Naive thymus-derived CD4-positive, alpha-beta T cell (primary cell): ENCODE measurements at regions not wholly inside any gene's neighbourhood (a gene's known extent, or its start where the extent isn't known, plus 50 kb on each side); places are given as distances from the start of the nearest gene placed in this dataset.

Source experiments
- ATAC-seq: fragments of 150-1000 bp; cut with Tn5 transposase; 2 replicates; pipeline ENCODE4 v1.10.0; 2021; ENCODE audit warnings: mild to moderate bottlenecking, moderate library complexity
- CTCF ChIA-PET: fragments of 350-600 bp; sonication (Branson Sonifier 250); formaldehyde crosslinking; loops from one replicate; lab custom pipeline; 2021; ENCODE audit warnings: antibody characterized with exemption; lab: Charles Lee
- POLR2A ChIA-PET: fragments of 350-600 bp; sonication (Branson Sonifier 250); formaldehyde crosslinking; loops from one replicate; lab custom pipeline; 2021; ENCODE audit warnings: antibody characterized with exemption, inconsistent platforms; lab: Charles Lee
- DNase-seq, 9 donors: peaks; one replicate each; pipeline versions ENCODE4 v3.0.0 to v3.0.0-alpha.2; 2020 to 2022; ENCODE audit warnings: mixed read lengths in 1 of 9
- H3K27ac ChIP-seq: one replicate; pipeline ENCODE4 v1.7.0; 2013; ENCODE audit warnings: mild to moderate bottlenecking, low read depth, low read length, moderate library complexity
- H3K27me3 ChIP-seq, 2 donors: one replicate each; pipeline ENCODE4 v1.7.0; 2013; ENCODE audit warnings: low read length in 2 of 2, mild to moderate bottlenecking in 2 of 2, moderate library complexity in 2 of 2; ENCODE audit not compliant: control insufficient read depth in 2 of 2, insufficient read depth in 2 of 2
- H3K36me3 ChIP-seq, 3 experiments: 1 replicate in 2 of 3; 2 replicates in 1 of 3; pipeline ENCODE4 v1.7.0; 2013; ENCODE audit warnings: low read length in 3 of 3, mild to moderate bottlenecking in 3 of 3, moderate library complexity in 1 of 3; ENCODE audit not compliant: insufficient read depth in 3 of 3, control insufficient read depth in 2 of 3
- H3K4me1 ChIP-seq, 2 donors: one replicate each; pipeline ENCODE4 v1.7.0; 2013; ENCODE audit warnings: low read length in 2 of 2, mild to moderate bottlenecking in 2 of 2, moderate library complexity in 1 of 2; ENCODE audit not compliant: control insufficient read depth in 2 of 2, insufficient read depth in 2 of 2
- H3K4me3 ChIP-seq: 2 replicates; pipeline ENCODE4 v1.7.0; 2013; ENCODE audit warnings: mild to moderate bottlenecking, low read length
- H3K9me3 ChIP-seq, 3 experiments: 1 replicate in 2 of 3; 2 replicates in 1 of 3; pipeline ENCODE4 v1.7.0; 2013; ENCODE audit warnings: low read length in 3 of 3; ENCODE audit not compliant: control insufficient read depth in 2 of 3
- H3K27ac Mint-ChIP-seq, 9 donors: one replicate each; pipeline ENCODE4 v1.8.0; 2020 to 2022; ENCODE audit warnings: mixed read lengths in 9 of 9, mild to moderate bottlenecking in 8 of 9, moderate library complexity in 5 of 9, inconsistent platforms in 2 of 9
- H3K27me3 Mint-ChIP-seq, 5 donors: one replicate each; pipeline ENCODE4 v1.8.0; 2021 to 2022; ENCODE audit warnings: mixed read lengths in 5 of 5, mild to moderate bottlenecking in 1 of 5
- H3K36me3 Mint-ChIP-seq, 5 donors: one replicate each; pipeline ENCODE4 v1.8.0; 2020 to 2022; ENCODE audit warnings: mixed read lengths in 5 of 5, mild to moderate bottlenecking in 3 of 5, inconsistent platforms in 1 of 5
- H3K4me1 Mint-ChIP-seq, 7 donors: one replicate each; pipeline ENCODE4 v1.8.0; 2020 to 2022; ENCODE audit warnings: mixed read lengths in 7 of 7, mild to moderate bottlenecking in 3 of 7, inconsistent platforms in 1 of 7
- H3K4me3 Mint-ChIP-seq, 10 donors: one replicate each; pipeline ENCODE4 v1.8.0; 2020 to 2022; ENCODE audit warnings: mild to moderate bottlenecking in 10 of 10, mixed read lengths in 10 of 10, moderate library complexity in 6 of 10, inconsistent platforms in 2 of 10
- H3K9me3 Mint-ChIP-seq, 11 donors: one replicate each; pipeline ENCODE4 v1.8.0; 2020 to 2022; ENCODE audit warnings: mixed read lengths in 11 of 11, mild to moderate bottlenecking in 4 of 11, inconsistent platforms in 1 of 11, moderate library complexity in 1 of 11
- intact Hi-C, 2 donors: fragments of 100-400 bp; cut with micrococcal nuclease; formaldehyde crosslinking; loops; one replicate each; pipeline ENCODE4 v1.15.1; 2023

GRCh38 chr17:72512649-72513556 lies 392.1 kb downstream of the SOX9 start:
- peaks cover 2 to 27% (median 10%) of the 10 kb centered on the region in 5 donors for H3K27me3 Mint-ChIP-seq
- Histone ChIP-seq H3K36me3 (no peaks in the 10 kb centered on the region), H3K4me1 (no peaks in the 10 kb centered on the region), H3K9me3 (no peaks in the 10 kb centered on the region), H3K27me3 (no peaks in the 10 kb centered on the region), H3K4me3 (no peak overlapping the region), H3K27ac (no peak overlapping the region)
- no peaks in the 10 kb centered on the region for H3K36me3 Mint-ChIP-seq
- H3K27ac Mint-ChIP-seq = no peak overlapping the region
- CTCF ChIA-PET = no interaction called here
- H3K4me1 Mint-ChIP-seq = no peaks in the 10 kb centered on the region
- POLR2A ChIA-PET = no interaction called here
- intact Hi-C loops = no loop called here
- no peak for ATAC-seq
- H3K9me3 Mint-ChIP-seq = no peaks in the 10 kb centered on the region
- DNase-seq = no peak
- no peak overlapping the region for H3K4me3 Mint-ChIP-seq

- no peaks in the 10 kb centered on the region for H3K9me3 Mint-ChIP-seq
- no peak overlapping the region for H3K27ac Mint-ChIP-seq
- H3K9me3 ChIP-seq = no peaks in the 10 kb centered on the region
- no peaks in the 10 kb centered on the region for H3K36me3 Mint-ChIP-seq
- H3K4me3 Mint-ChIP-seq = no peak overlapping the region
- no peaks in the 10 kb centered on the region for H3K27me3 ChIP-seq
- ChIA-PET POLR2A (no interaction called here), CTCF (no interaction called here)
- intact Hi-C loops = no loop called here
- H3K4me1 Mint-ChIP-seq = no peaks in the 10 kb centered on the region
- no peak overlapping the region for H3K27ac ChIP-seq
- no peak overlapping the region for H3K4me3 ChIP-seq
- H3K27me3 Mint-ChIP-seq = peaks cover 9 to 38% (median 11%) of the 10 kb centered on the region in 5 donors
- DNase-seq (no peak), ATAC-seq (no peak)
- no peaks in the 10 kb centered on the region for H3K36me3 ChIP-seq
- H3K4me1 ChIP-seq = no peaks in the 10 kb centered on the region
Observed at GRCh38 chr17:72514321-72514861, 393.6 kb downstream of the SOX9 start.

GRCh38 chr17:72514891-72515290 lies 394.1 kb downstream of the SOX9 start:
- no peaks in the 10 kb centered on the region for H3K36me3 ChIP-seq
- Mint-ChIP-seq H3K4me3 (no peak overlapping the region), H3K27me3 (peaks cover 10 to 43% (median 14%) of the 10 kb centered on the region in 5 donors), H3K27ac (no peak overlapping the region), H3K9me3 (no peaks in the 10 kb centered on the region), H3K36me3 (no peaks in the 10 kb centered on the region), H3K4me1 (no peaks in the 10 kb centered on the region)
- no peak overlapping the region for H3K27ac ChIP-seq
- H3K4me1 ChIP-seq = no peaks in the 10 kb centered on the region
- H3K4me3 ChIP-seq = no peak overlapping the region
- POLR2A ChIA-PET = no interaction called here
- no peaks in the 10 kb centered on the region for H3K9me3 ChIP-seq
- no peak for ATAC-seq
- H3K27me3 ChIP-seq = no peaks in the 10 kb centered on the region
- no peak for DNase-seq
- CTCF ChIA-PET = no interaction called here
- intact Hi-C loops = no loop called here

GRCh38 chr17:72515291-72516065 lies 394.7 kb downstream of the SOX9 start:
- CTCF ChIA-PET = no interaction called here
- DNase-seq (no peak), ATAC-seq (no peak)
- intact Hi-C loops = no loop called here
- no peaks in the 10 kb centered on the region for H3K4me1 Mint-ChIP-seq
- Histone ChIP-seq H3K4me1 (no peaks in the 10 kb centered on the region), H3K27ac (no peak overlapping the region), H3K9me3 (no peaks in the 10 kb centered on the region), H3K27me3 (no peaks in the 10 kb centered on the region), H3K4me3 (no peak overlapping the region), H3K36me3 (no peaks in the 10 kb centered on the region)
- POLR2A ChIA-PET = no interaction called here
- H3K9me3 Mint-ChIP-seq = no peaks in the 10 kb centered on the region
- H3K36me3 Mint-ChIP-seq = no peaks in the 10 kb centered on the region
- peaks cover 10 to 43% (median 14%) of the 10 kb centered on the region in 5 donors for H3K27me3 Mint-ChIP-seq
- H3K4me3 Mint-ChIP-seq = no peak overlapping the region
- no peak overlapping the region for H3K27ac Mint-ChIP-seq

- no peak overlapping the region for H3K4me3 Mint-ChIP-seq
- no peaks in the 10 kb centered on the region for H3K36me3 ChIP-seq
- CTCF ChIA-PET = no interaction called here
- no peak overlapping the region for H3K4me3 ChIP-seq
- H3K36me3 Mint-ChIP-seq = no peaks in the 10 kb centered on the region
- no peaks in the 10 kb centered on the region for H3K4me1 Mint-ChIP-seq
- intact Hi-C loops = no loop called here
- no peaks in the 10 kb centered on the region for H3K9me3 ChIP-seq
- H3K27ac ChIP-seq = no peak overlapping the region
- H3K9me3 Mint-ChIP-seq = no peaks in the 10 kb centered on the region
- H3K27me3 Mint-ChIP-seq = peaks cover 10 to 52% (median 17%) of the 10 kb centered on the region in 5 donors
- H3K4me1 ChIP-seq = no peaks in the 10 kb centered on the region
- H3K27me3 ChIP-seq = no peaks in the 10 kb centered on the region
- DNase-seq (no peak), ATAC-seq (no peak)
- no peak overlapping the region for H3K27ac Mint-ChIP-seq
- POLR2A ChIA-PET = no interaction called here
Observed at GRCh38 chr17:72516772-72517399, 396.1 kb downstream of the SOX9 start.

GRCh38 chr17:72517413-72518158 lies 396.8 kb downstream of the SOX9 start:
- no peaks in the 10 kb centered on the region for H3K36me3 ChIP-seq
- no peaks in the 10 kb centered on the region for H3K9me3 ChIP-seq

More at GRCh38 chr17:72517413-72518158, 396.8 kb downstream of the SOX9 start:
- ChIA-PET CTCF (no interaction called here), POLR2A (no interaction called here)
- no peak overlapping the region for H3K4me3 Mint-ChIP-seq
- Histone ChIP-seq H3K4me3 (no peak overlapping the region), H3K27ac (no peak overlapping the region), H3K27me3 (no peaks in the 10 kb centered on the region), H3K4me1 (no peaks in the 10 kb centered on the region)
- ATAC-seq (no peak), DNase-seq (no peak)
- no peaks in the 10 kb centered on the region for H3K36me3 Mint-ChIP-seq
- H3K9me3 Mint-ChIP-seq = no peaks in the 10 kb centered on the region
- intact Hi-C loops = no loop called here
- H3K27me3 Mint-ChIP-seq = peaks cover 10 to 49% (median 17%) of the 10 kb centered on the region in 5 donors
- H3K4me1 Mint-ChIP-seq = peaks cover 0 to 2% (median 0%) of the 10 kb centered on the region in 7 donors
- no peak overlapping the region for H3K27ac Mint-ChIP-seq
